CD4-positive, alpha-beta T cell (primary cell): ENCODE measurements at regions not wholly inside any gene's neighbourhood (a gene's known extent, or its start where the extent isn't known, plus 50 kb on each side); places are given as distances from the start of the nearest gene placed in this dataset.

Experiments used
- ATAC-seq: fragments of 200-7000 bp; cut with Tn5 transposase; one replicate; pipeline ENCODE4 v1.10.0; 2022; ENCODE audit warnings: mild to moderate bottlenecking; ENCODE audit not compliant: poor library complexity
- CTCF ChIA-PET: fragments of 350-600 bp; sonication (Branson Sonifier 250); formaldehyde crosslinking; loops from one replicate; lab custom pipeline; 2021; ENCODE audit warnings: antibody characterized with exemption, inconsistent platforms; lab: Charles Lee
- POLR2A ChIA-PET: fragments of 350-600 bp; sonication (Branson Sonifier 250); formaldehyde crosslinking; loops from one replicate; lab custom pipeline; 2021; ENCODE audit warnings: antibody characterized with exemption, inconsistent platforms; lab: Charles Lee
- DNase-seq, 14 experiments: peaks; one replicate each; pipeline ENCODE4 v3.0.0-alpha.2; 2013 to 2020; ENCODE audit warnings: mixed read lengths in 2 of 14
- H3K27ac ChIP-seq, 2 donors: one replicate each; pipeline versions ENCODE4 v1.5.1 to v1.7.0; 2013; ENCODE audit warnings: low read length in 2 of 2, low read depth in 1 of 2, mild to moderate bottlenecking in 1 of 2
- H3K27me3 ChIP-seq, 2 experiments: 1 replicate in 1 of 2; 2 replicates in 1 of 2; pipeline versions ENCODE4 v1.6.1 to v1.7.0; 2013; ENCODE audit warnings: low read length in 2 of 2, control low read depth in 1 of 2, mild to moderate bottlenecking in 1 of 2, moderate library complexity in 1 of 2; ENCODE audit not compliant: insufficient read depth in 2 of 2, control insufficient read depth in 1 of 2
- H3K36me3 ChIP-seq: one replicate; pipeline ENCODE4 v1.6.1; 2013; ENCODE audit warnings: low read length, control low read depth; ENCODE audit not compliant: insufficient read depth
- H3K4me1 ChIP-seq: one replicate; pipeline ENCODE4 v1.6.1; 2013; ENCODE audit warnings: low read length, control low read depth; ENCODE audit not compliant: insufficient read depth
- H3K4me3 ChIP-seq: one replicate; pipeline ENCODE4 v1.5.1; 2013; ENCODE audit warnings: mild to moderate bottlenecking, low read length, moderate library complexity
- H3K9me3 ChIP-seq, 2 experiments: 1 replicate in 1 of 2; 2 replicates in 1 of 2; pipeline versions ENCODE4 v1.6.1 to v1.7.0; 2013; ENCODE audit warnings: low read length in 2 of 2, mild to moderate bottlenecking in 2 of 2, control low read depth in 1 of 2, moderate library complexity in 1 of 2; ENCODE audit not compliant: control insufficient read depth in 1 of 2, insufficient read depth in 1 of 2
- H3K27ac Mint-ChIP-seq: one replicate; pipeline ENCODE4 v1.8.0; 2020; ENCODE audit warnings: mixed read lengths
- H3K27me3 Mint-ChIP-seq: one replicate; pipeline ENCODE4 v1.8.0; 2021; ENCODE audit warnings: mixed read lengths
- H3K36me3 Mint-ChIP-seq: one replicate; pipeline ENCODE4 v1.8.0; 2021; ENCODE audit warnings: low read depth, mixed read lengths
- H3K4me1 Mint-ChIP-seq: one replicate; pipeline ENCODE4 v1.8.0; 2021; ENCODE audit warnings: low read depth, mixed read lengths
- H3K4me3 Mint-ChIP-seq: one replicate; pipeline ENCODE4 v1.8.0; 2020; ENCODE audit warnings: mild to moderate bottlenecking, mixed read lengths
- H3K9me3 Mint-ChIP-seq: one replicate; pipeline ENCODE4 v1.8.0; 2020; ENCODE audit warnings: mixed read lengths
- intact Hi-C, 2 experiments: fragments of 100-400 bp; cut with DNase I in 1 of 2; cut with micrococcal nuclease in 1 of 2; formaldehyde crosslinking; loops; one replicate each; pipeline versions ENCODE4 v1.15.1 to v1.9.0; 2023 to 2025; cut with DNase I, micrococcal nuclease
- TF ChIP-seq, protein P1 (sequence below): fragments of 200-600 bp; IDR thresholded peaks from one replicate; pipeline ENCODE4 v1.8.0; 2022; ENCODE audit warnings: antibody characterized with exemption, mild to moderate bottlenecking

DNA sequence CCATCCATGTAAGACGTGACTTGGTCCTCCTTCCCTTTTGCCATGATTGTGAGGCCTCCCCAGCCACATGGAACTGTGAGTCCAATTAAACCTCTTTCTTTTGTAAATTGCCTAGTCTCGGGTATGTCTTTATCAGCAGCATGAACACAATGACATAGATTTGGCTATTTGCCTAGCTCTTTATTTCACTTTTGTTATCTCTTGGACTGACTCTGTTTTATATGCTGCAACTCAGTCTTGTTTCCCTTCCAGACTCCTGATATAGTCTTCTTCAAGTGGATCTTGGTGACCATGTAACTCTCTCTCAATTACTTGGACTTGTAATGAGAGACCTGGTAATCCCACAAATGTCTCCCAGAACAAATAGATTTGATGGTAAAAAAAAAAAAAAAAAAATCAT lies 627.6 kb downstream of the CCDC85A start:
- no peak overlapping the region for H3K4me3 ChIP-seq
- ChIA-PET CTCF (interaction anchor here (0.7 kb wide), 1 partner anchor 49 kb away, joined by 5 read pairs; no protein-coding TSS in a partner anchor), POLR2A (no interaction called here)
- H3K36me3 ChIP-seq, result no peaks in the 10 kb centered on the region
- TF ChIP-seq, protein P1, sequence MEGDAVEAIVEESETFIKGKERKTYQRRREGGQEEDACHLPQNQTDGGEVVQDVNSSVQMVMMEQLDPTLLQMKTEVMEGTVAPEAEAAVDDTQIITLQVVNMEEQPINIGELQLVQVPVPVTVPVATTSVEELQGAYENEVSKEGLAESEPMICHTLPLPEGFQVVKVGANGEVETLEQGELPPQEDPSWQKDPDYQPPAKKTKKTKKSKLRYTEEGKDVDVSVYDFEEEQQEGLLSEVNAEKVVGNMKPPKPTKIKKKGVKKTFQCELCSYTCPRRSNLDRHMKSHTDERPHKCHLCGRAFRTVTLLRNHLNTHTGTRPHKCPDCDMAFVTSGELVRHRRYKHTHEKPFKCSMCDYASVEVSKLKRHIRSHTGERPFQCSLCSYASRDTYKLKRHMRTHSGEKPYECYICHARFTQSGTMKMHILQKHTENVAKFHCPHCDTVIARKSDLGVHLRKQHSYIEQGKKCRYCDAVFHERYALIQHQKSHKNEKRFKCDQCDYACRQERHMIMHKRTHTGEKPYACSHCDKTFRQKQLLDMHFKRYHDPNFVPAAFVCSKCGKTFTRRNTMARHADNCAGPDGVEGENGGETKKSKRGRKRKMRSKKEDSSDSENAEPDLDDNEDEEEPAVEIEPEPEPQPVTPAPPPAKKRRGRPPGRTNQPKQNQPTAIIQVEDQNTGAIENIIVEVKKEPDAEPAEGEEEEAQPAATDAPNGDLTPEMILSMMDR, result no peak
- Mint-ChIP-seq H3K4me3 (no peak overlapping the region), H3K9me3 (peaks cover 6% of the 10 kb centered on the region), H3K36me3 (no peaks in the 10 kb centered on the region), H3K27ac (no peak overlapping the region), H3K27me3 (no peaks in the 10 kb centered on the region), H3K4me1 (no peaks in the 10 kb centered on the region)
- intact Hi-C loops, result no loop called here
- H3K27me3 ChIP-seq, result no peaks in the 10 kb centered on the region
- H3K27ac ChIP-seq, result no peak overlapping the region
- peaks cover 0 to 6% of the 10 kb centered on the region in 2 experiments for H3K9me3 ChIP-seq
- ATAC-seq, result no peak
- H3K4me1 ChIP-seq, result no peaks in the 10 kb centered on the region
- DNase-seq, result no peak

DNA sequence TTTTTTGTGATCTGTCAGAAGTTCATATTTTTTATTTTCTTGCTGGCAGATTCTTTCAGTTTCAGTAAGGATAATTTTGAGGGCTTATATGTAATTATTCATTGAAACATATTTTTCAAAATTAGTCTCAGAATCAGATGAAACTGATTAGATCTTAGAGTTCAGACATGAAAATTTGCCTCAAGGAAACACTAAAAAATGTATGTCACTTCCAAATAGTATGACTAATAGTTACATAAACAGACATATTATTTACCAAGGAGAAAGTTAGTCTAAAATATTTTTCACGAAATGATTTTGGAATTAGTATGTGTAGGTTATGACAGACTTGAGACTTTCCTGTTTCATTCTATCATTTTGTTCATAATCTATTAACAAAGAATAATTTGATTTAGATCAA lies 628.6 kb downstream of the CCDC85A start:
- CTCF ChIA-PET, result no interaction called here
- no peak overlapping the region for H3K27ac ChIP-seq
- POLR2A ChIA-PET, result no interaction called here
- no peaks in the 10 kb centered on the region for H3K27me3 ChIP-seq
- Mint-ChIP-seq H3K27me3 (no peaks in the 10 kb centered on the region), H3K27ac (no peak overlapping the region), H3K4me1 (no peaks in the 10 kb centered on the region), H3K9me3 (peaks cover 6% of the 10 kb centered on the region), H3K36me3 (no peaks in the 10 kb centered on the region), H3K4me3 (no peak overlapping the region)
- H3K4me3 ChIP-seq, result no peak overlapping the region
- peaks cover 0 to 16% of the 10 kb centered on the region in 2 experiments for H3K9me3 ChIP-seq
- H3K36me3 ChIP-seq, result no peaks in the 10 kb centered on the region
- TF ChIP-seq, protein P1, result no peak
- intact Hi-C loops, result no loop called here
- no peaks in the 10 kb centered on the region for H3K4me1 ChIP-seq
- DNase-seq, result no peak
- no peak for ATAC-seq

DNA sequence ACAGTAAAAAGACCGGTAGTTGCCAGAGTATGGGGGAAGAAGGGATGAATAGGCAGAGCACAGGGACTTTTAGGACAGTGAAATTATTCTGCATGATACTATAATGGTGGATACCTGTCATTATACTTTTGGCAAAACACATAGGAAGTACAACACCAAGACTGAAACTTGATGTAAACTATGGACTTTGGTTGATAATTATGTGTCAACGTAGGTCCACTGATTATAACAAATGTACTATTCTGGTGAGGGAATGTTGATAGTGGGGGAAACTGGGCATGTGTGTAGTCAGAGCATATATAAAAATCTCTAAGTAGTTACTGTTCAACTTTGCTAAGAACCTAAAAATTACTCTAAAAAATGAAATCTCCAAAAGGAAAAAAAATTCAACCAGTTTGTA lies 629.7 kb downstream of the CCDC85A start:
- Histone ChIP-seq H3K4me3 (no peak overlapping the region), H3K4me1 (no peaks in the 10 kb centered on the region), H3K36me3 (no peaks in the 10 kb centered on the region), H3K9me3 (peaks cover 0 to 16% of the 10 kb centered on the region in 2 experiments), H3K27ac (no peak overlapping the region), H3K27me3 (no peaks in the 10 kb centered on the region)
- CTCF ChIA-PET, result no interaction called here
- Mint-ChIP-seq H3K9me3 (peaks cover 9% of the 10 kb centered on the region), H3K27me3 (no peaks in the 10 kb centered on the region), H3K4me3 (no peak overlapping the region), H3K4me1 (no peaks in the 10 kb centered on the region), H3K36me3 (no peaks in the 10 kb centered on the region), H3K27ac (no peak overlapping the region)
- intact Hi-C loops, result no loop called here
- DNase-seq (no peak), ATAC-seq (no peak)
- TF ChIP-seq, protein P1, result no peak
- POLR2A ChIA-PET, result no interaction called here
